Hepatocyte (in vitro differentiated cells): ENCODE measurements at regions not wholly inside any gene's neighbourhood (a gene's known extent, or its start where the extent isn't known, plus 50 kb on each side); places are given as distances from the start of the nearest gene placed in this dataset.

ENCODE experiments used
- EZH2 ChIP-seq: fragments of 200-600 bp; sonication (generic); IDR thresholded peaks from 2 replicates; pipeline ENCODE4 v1.6.1; 2016; ENCODE audit warnings: antibody characterized with exemption, mild to moderate bottlenecking, borderline replicate concordance
- TF ChIP-seq, protein P1 (sequence below): fragments of 200-600 bp; sonication (generic); IDR thresholded peaks from 2 replicates; pipeline ENCODE4 v1.5.1; 2016; ENCODE audit warnings: antibody characterized with exemption, mild to moderate bottlenecking; ENCODE audit not compliant: poor library complexity

GRCh38 chr21:15620892-15621291 lies 108.9 kb upstream of the USP25 start:
- TF ChIP-seq, protein P1, sequence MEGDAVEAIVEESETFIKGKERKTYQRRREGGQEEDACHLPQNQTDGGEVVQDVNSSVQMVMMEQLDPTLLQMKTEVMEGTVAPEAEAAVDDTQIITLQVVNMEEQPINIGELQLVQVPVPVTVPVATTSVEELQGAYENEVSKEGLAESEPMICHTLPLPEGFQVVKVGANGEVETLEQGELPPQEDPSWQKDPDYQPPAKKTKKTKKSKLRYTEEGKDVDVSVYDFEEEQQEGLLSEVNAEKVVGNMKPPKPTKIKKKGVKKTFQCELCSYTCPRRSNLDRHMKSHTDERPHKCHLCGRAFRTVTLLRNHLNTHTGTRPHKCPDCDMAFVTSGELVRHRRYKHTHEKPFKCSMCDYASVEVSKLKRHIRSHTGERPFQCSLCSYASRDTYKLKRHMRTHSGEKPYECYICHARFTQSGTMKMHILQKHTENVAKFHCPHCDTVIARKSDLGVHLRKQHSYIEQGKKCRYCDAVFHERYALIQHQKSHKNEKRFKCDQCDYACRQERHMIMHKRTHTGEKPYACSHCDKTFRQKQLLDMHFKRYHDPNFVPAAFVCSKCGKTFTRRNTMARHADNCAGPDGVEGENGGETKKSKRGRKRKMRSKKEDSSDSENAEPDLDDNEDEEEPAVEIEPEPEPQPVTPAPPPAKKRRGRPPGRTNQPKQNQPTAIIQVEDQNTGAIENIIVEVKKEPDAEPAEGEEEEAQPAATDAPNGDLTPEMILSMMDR, result no peak
- TF ChIP-seq EZH2, result no peak
